ENCODE measurements at regions not wholly inside any gene's neighbourhood (a gene's known extent, or its start where the extent isn't known, plus 50 kb on each side); places are given as distances from the start of the nearest gene placed in this dataset.

GRCh38 chr2:52345676-52346075 is 1313.7 kb upstream of the NRXN1 start:
- no peak for TF ChIP-seq CTCF (IDR thresholded peaks at IDR 0.05; ENCODE audit: insufficient read depth, low read length, poor library complexity, severe bottlenecking)
- TF ChIP-seq EZH2phosphoT487 (conservative IDR thresholded peaks at IDR 0.05; ENCODE audit: low read length): no peak

All from SU-DHL-6 (cell line).